Thyroid gland (tissue), 4 donors: ENCODE measurements at regions not wholly inside any gene's neighbourhood (a gene's known extent, or its start where the extent isn't known, plus 50 kb on each side); places are given as distances from the start of the nearest gene placed in this dataset.

ENCODE experiments used
- DNase-seq, 2 donors: peaks; one replicate each; pipeline ENCODE4 v3.0.0-alpha.2; 2019
- H3K27ac ChIP-seq, 3 donors: fragments of 200-600 bp; sonication (generic); 1 replicate in 2 of 3; 2 replicates in 1 of 3; pipeline ENCODE4 v1.5.1; 2016 to 2019; ENCODE audit warnings: mild to moderate bottlenecking in 1 of 3, moderate library complexity in 1 of 3
- H3K27me3 ChIP-seq: fragments of 200-600 bp; sonication (generic); one replicate; pipeline ENCODE4 v1.5.1; 2019
- H3K36me3 ChIP-seq, 2 donors: fragments of 200-600 bp; sonication (generic); one replicate each; pipeline ENCODE4 v1.5.1; 2016 to 2019
- H3K4me1 ChIP-seq, 2 donors: fragments of 200-600 bp; sonication (generic); one replicate each; pipeline ENCODE4 v1.5.1; 2017 to 2019
- H3K4me3 ChIP-seq, 3 donors: fragments of 200-600 bp; sonication (generic); replicated peaks in 1 of 3; 1 replicate in 2 of 3; 2 replicates in 1 of 3; pipeline ENCODE4 v1.5.1; 2016; ENCODE audit warnings: mild to moderate bottlenecking in 1 of 3
- H3K9me3 ChIP-seq: fragments of 200-600 bp; sonication (generic); one replicate; pipeline ENCODE4 v1.5.1; 2017
- POLR2A ChIP-seq, 2 donors: fragments of 450-650 bp; IDR thresholded peaks; one replicate each; pipeline ENCODE4 v1.6.1; 2017; ENCODE audit warnings: antibody characterized with exemption in 2 of 2, mild to moderate bottlenecking in 2 of 2, moderate library complexity in 1 of 2
- WGBS, 2 donors: methylation state at CpG; one replicate each; pipeline ENCODE4 v1.1.5; 2017; 5-methylcytosine and 5-hydroxymethylcytosine counted together
- intact Hi-C: fragments of 100-400 bp; cut with DNase I; formaldehyde crosslinking; loops from one replicate; pipeline ENCODE4 v1.15.1; 2023
- TF ChIP-seq, protein P1 (sequence below), 6 experiments: fragments of 200-600 bp in 3 of 6; fragments of 450-650 bp in 3 of 6; sonication (generic) in 3 of 6; IDR thresholded peaks; one replicate each; pipeline ENCODE4 v1.5.1; 2016 to 2019; ENCODE audit warnings: antibody characterized with exemption in 6 of 6, mild to moderate bottlenecking in 2 of 6, inconsistent platforms in 1 of 6, moderate library complexity in 1 of 6

DNA sequence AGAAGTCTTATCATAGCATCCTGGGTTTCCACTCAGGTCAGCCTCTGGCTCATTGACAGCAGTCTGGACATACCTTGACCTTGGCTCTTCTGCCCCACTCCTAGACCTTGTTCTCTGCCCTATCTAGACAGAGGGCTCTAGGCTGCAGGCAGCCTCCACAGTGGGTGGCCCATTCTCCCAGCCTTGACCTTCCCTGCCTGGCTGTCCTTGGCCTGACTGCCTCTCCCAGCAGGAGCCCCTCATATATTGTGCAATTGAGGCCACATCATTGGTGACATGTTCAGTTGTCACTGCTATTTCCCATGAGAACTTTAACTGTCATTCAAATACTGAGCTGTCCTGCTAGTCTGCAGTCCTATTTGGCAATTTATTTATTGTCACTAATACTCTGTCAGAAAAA is 503.4 kb downstream of the PLXNA4 start:
- no peaks in the 10 kb centered on the region for H3K36me3 ChIP-seq
- no peak overlapping the region for H3K27ac ChIP-seq
- intact Hi-C loops = no loop called here
- no peaks in the 10 kb centered on the region for H3K27me3 ChIP-seq
- no peak overlapping the region for H3K4me3 ChIP-seq
- no peaks in the 10 kb centered on the region for H3K9me3 ChIP-seq
- no peaks in the 10 kb centered on the region for H3K4me1 ChIP-seq
- no peak for TF ChIP-seq POLR2A (IDR thresholded peaks at IDR 0.05)
- TF ChIP-seq, protein P1, sequence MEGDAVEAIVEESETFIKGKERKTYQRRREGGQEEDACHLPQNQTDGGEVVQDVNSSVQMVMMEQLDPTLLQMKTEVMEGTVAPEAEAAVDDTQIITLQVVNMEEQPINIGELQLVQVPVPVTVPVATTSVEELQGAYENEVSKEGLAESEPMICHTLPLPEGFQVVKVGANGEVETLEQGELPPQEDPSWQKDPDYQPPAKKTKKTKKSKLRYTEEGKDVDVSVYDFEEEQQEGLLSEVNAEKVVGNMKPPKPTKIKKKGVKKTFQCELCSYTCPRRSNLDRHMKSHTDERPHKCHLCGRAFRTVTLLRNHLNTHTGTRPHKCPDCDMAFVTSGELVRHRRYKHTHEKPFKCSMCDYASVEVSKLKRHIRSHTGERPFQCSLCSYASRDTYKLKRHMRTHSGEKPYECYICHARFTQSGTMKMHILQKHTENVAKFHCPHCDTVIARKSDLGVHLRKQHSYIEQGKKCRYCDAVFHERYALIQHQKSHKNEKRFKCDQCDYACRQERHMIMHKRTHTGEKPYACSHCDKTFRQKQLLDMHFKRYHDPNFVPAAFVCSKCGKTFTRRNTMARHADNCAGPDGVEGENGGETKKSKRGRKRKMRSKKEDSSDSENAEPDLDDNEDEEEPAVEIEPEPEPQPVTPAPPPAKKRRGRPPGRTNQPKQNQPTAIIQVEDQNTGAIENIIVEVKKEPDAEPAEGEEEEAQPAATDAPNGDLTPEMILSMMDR (IDR thresholded peaks at IDR 0.05) = no peak
- DNase-seq = no peak

DNA sequence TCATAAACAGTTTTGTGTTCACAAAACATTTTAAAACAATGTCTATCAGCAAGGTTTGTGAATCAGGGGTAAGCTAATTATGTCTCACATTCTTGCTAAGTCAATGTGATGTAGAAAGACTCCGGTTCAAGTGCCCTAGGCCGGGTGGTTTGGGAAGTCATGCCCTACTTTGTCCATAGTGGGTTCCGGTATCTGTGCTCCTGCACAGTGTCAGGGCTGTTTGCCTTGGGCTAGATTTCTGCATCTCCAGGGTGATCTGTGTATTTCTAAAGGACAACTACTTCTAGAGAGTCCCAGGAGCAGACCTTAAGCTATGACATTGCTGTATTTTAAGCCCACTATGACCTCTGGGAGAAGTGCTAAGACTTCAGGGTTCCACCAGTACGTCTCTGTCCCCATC is 504.1 kb downstream of the PLXNA4 start:
- intact Hi-C loops = no loop called here
- TF ChIP-seq POLR2A (IDR thresholded peaks at IDR 0.05) = no peak
- TF ChIP-seq, protein P1 (IDR thresholded peaks at IDR 0.05) = no peak
- H3K4me3 ChIP-seq = no peak overlapping the region
- H3K36me3 ChIP-seq = no peaks in the 10 kb centered on the region
- H3K9me3 ChIP-seq = no peaks in the 10 kb centered on the region
- 92 to 95% methylated on average over 4 of the region's 4 CpGs for WGBS, 2 donors
- peaks cover 2 to 3% of the 10 kb centered on the region in 2 donors for H3K4me1 ChIP-seq
- no peak for DNase-seq
- H3K27ac ChIP-seq = no peak overlapping the region
- no peaks in the 10 kb centered on the region for H3K27me3 ChIP-seq

DNA sequence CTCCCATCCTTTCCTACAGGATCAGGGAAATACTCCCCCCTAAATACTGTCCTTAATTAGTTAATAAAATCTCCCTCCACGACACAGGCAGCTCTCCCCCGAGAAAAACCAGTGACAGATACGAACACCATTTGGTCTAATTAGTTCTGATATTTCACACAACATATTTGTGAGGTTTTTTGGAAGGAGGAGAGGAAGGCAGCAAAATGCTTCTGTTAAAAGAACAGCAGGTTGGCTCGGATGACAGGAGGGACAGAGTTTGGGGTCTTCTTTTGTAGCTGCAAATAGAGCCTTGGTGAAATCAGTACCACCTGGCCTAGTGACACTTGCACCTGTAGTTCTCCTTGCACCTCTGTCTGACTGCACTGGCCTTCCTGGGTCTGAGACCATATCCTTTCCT is 507.0 kb downstream of the PLXNA4 start:
- Histone ChIP-seq H3K36me3 (no peaks in the 10 kb centered on the region), H3K9me3 (no peaks in the 10 kb centered on the region), H3K4me3 (no peak overlapping the region), H3K4me1 (peaks cover 7 to 22% of the 10 kb centered on the region in 2 donors), H3K27me3 (no peaks in the 10 kb centered on the region), H3K27ac (no peak overlapping the region)
- 73 to 81% methylated on average over 4 of the region's 4 CpGs for WGBS, 2 donors
- TF ChIP-seq, protein P1 (IDR thresholded peaks at IDR 0.05) = no peak
- TF ChIP-seq POLR2A (IDR thresholded peaks at IDR 0.05) = no peak
- intact Hi-C loops = no loop called here
- no peak for DNase-seq

DNA sequence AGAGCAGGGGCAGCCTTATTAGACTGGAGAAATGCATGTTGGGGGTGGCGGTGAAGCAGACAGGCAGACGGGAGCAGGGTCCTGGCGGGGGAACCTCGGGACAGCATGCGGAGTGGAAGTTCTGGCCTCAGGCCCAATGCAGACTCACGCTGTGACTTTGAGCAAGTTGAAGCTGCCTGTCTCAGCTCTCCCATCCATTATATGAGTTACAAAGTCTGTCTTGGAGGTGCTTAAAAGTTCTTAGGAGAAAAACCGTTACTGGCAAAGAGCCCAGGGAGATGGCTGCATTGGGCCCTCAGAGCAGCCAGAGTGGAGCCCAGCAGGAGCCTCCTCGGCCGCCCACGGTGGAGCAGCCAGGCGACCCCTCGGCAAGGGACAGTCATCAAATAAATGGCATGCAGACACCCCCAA is 509.5 kb downstream of the PLXNA4 start:
- Histone ChIP-seq H3K27ac (peak overlapping the region in 1 of 3 donors; percentile 41), H3K27me3 (no peaks in the 10 kb centered on the region), H3K36me3 (no peaks in the 10 kb centered on the region), H3K4me1 (peaks cover 7 to 22% of the 10 kb centered on the region in 2 donors), H3K4me3 (no peak overlapping the region), H3K9me3 (no peaks in the 10 kb centered on the region)
- TF ChIP-seq POLR2A (IDR thresholded peaks at IDR 0.05) = no peak
- TF ChIP-seq, protein P1 (IDR thresholded peaks at IDR 0.05) = no peak
- intact Hi-C loops = no loop called here
- WGBS, 2 donors = 24 to 39% methylated on average over 12 of the region's 12 CpGs
- peak; percentile 20 to 35 for DNase-seq

DNA sequence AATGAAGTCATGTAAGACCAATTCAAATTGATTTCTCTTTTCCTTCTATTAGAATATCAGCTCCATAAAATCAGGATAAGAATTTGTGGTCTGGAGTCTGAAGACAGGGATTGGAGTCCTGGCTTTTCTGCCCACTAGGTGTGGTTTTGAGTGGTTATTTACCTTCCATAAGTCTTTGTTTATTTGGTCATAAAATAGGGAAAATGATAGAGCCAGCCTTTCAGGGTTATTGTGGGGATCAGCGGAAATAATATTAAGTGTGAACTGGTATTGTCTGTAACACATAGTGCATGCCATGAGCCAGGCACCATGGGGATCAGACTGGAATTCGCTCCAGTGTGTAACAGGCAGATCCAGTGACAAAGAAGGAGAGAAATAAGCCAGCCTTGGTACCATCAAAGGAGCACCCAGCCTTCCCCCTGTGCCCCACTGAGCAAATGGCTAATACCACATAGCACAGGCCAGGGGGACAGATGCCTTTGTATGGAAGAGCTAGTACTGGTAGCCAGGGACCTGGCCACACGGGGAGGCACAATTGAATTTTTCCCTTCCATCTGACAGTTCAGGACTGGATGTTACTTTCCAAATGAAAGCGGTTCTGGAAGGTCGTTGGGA is 509.7 kb upstream of the PODXL start:
- intact Hi-C loops = no loop called here
- peak overlapping the region in 1 of 3 donors; percentile 41 for H3K27ac ChIP-seq
- WGBS, 2 donors = 61 to 73% methylated on average over 5 of the region's 5 CpGs

More for the DNA sequence above, 509.7 kb upstream of the PODXL start:
- no peak overlapping the region for H3K4me3 ChIP-seq
- no peak for DNase-seq
- H3K4me1 ChIP-seq = peaks cover 7 to 22% of the 10 kb centered on the region in 2 donors
- H3K27me3 ChIP-seq = no peaks in the 10 kb centered on the region
- TF ChIP-seq, protein P1 (IDR thresholded peaks at IDR 0.05) = no peak
- TF ChIP-seq POLR2A (IDR thresholded peaks at IDR 0.05) = no peak
- H3K9me3 ChIP-seq = no peaks in the 10 kb centered on the region
- no peaks in the 10 kb centered on the region for H3K36me3 ChIP-seq
